Keratinocyte (primary cell): ENCODE measurements at regions not wholly inside any gene's neighbourhood (a gene's known extent, or its start where the extent isn't known, plus 50 kb on each side); places are given as distances from the start of the nearest gene placed in this dataset.

ENCODE experiments used
- DNase-seq: peaks from one replicate; pipeline ENCODE4 v3.0.0-alpha.2; 2011; ENCODE audit warnings: low read depth, missing footprints, low spot score
- FAIRE-seq: peaks from 2 replicates; lab custom pipeline; 2011; peaks lifted over from hg19 to GRCh38; lab: Jason Lieb, UNC
- H2AFZ ChIP-seq: 2 replicates; pipeline ENCODE4 v1.6.0; 2012; ENCODE audit warnings: low read length, control low read depth, inconsistent platforms; ENCODE audit not compliant: control insufficient read depth
- H3K27ac ChIP-seq: 2 replicates; pipeline ENCODE4 v1.5.1; 2011; ENCODE audit warnings: low read length; ENCODE audit not compliant: control insufficient read depth, insufficient read depth
- H3K27me3 ChIP-seq: 3 replicates; pipeline ENCODE4 v1.6.0; 2011; ENCODE audit warnings: low read length; ENCODE audit not compliant: control insufficient read depth, insufficient read depth; ENCODE audit errors: extremely low read depth
- H3K36me3 ChIP-seq, 2 experiments: 2 replicates in 1 of 2; 3 replicates in 1 of 2; pipeline ENCODE4 v1.5.1; 2011; ENCODE audit warnings: low read length in 2 of 2, mild to moderate bottlenecking in 1 of 2; ENCODE audit not compliant: control insufficient read depth in 2 of 2, insufficient read depth in 2 of 2; ENCODE audit errors: extremely low read depth in 1 of 2
- H3K4me1 ChIP-seq: 3 replicates; pipeline ENCODE4 v1.5.1; 2011; ENCODE audit warnings: low read length; ENCODE audit not compliant: control insufficient read depth, insufficient read depth; ENCODE audit errors: extremely low read depth
- H3K4me2 ChIP-seq: 3 replicates; pipeline ENCODE4 v1.6.0; 2011; ENCODE audit warnings: low read depth, low read length; ENCODE audit not compliant: control insufficient read depth, insufficient read depth; ENCODE audit errors: extremely low read depth
- H3K4me3 ChIP-seq, 3 experiments: fragments of 200-600 bp in 1 of 3; sonication (generic) in 1 of 3; 2 replicates in 2 of 3; 3 replicates in 1 of 3; pipeline ENCODE4 v1.5.1; 2011 to 2016; ENCODE audit warnings: low read length in 3 of 3, mild to moderate bottlenecking in 3 of 3, control low read depth in 2 of 3, inconsistent platforms in 1 of 3, low read depth in 1 of 3, mixed read lengths in 1 of 3, mixed run types in 1 of 3, moderate library complexity in 1 of 3; ENCODE audit not compliant: control insufficient read depth in 2 of 3, insufficient read depth in 2 of 3; ENCODE audit errors: extremely low read depth in 1 of 3
- H3K79me2 ChIP-seq: 2 replicates; pipeline ENCODE4 v1.6.0; 2012; ENCODE audit warnings: low read length; ENCODE audit not compliant: control insufficient read depth, insufficient read depth
- H3K9ac ChIP-seq: 3 replicates; pipeline ENCODE4 v1.6.0; 2011; ENCODE audit warnings: low read length; ENCODE audit not compliant: control insufficient read depth, insufficient read depth; ENCODE audit errors: extremely low read depth
- H3K9me1 ChIP-seq: 3 replicates; pipeline ENCODE4 v1.6.0; 2011; ENCODE audit warnings: low read length; ENCODE audit not compliant: control insufficient read depth, insufficient read depth; ENCODE audit errors: extremely low read depth
- H3K9me3 ChIP-seq: 2 replicates; pipeline ENCODE4 v1.5.1; 2012; ENCODE audit warnings: low read depth, low read length; ENCODE audit not compliant: control insufficient read depth
- H4K20me1 ChIP-seq: 3 replicates; pipeline ENCODE4 v1.6.0; 2011; ENCODE audit warnings: low read length; ENCODE audit not compliant: control insufficient read depth, insufficient read depth; ENCODE audit errors: extremely low read depth
- CTCF ChIP-seq, 3 experiments: IDR thresholded peaks in 1 of 3; conservative IDR thresholded peaks in 1 of 3; optimal IDR thresholded peaks in 1 of 3; 2 replicates in 2 of 3; 3 replicates in 1 of 3; pipeline versions ENCODE3 to v1.5.1; 2011; ENCODE audit warnings: low read length in 3 of 3, mild to moderate bottlenecking in 3 of 3, moderate library complexity in 2 of 3, control low read depth in 1 of 3, inconsistent platforms in 1 of 3; ENCODE audit not compliant: insufficient read depth in 2 of 3; ENCODE audit errors: extremely low read depth in 1 of 3
- EZH2 ChIP-seq: IDR thresholded peaks from one replicate; pipeline ENCODE4 v1.6.1; 2012; ENCODE audit warnings: inconsistent platforms, mild to moderate bottlenecking, low read length, moderate library complexity
- dilution Hi-C: fragments of 300-500 bp; cut with MboI; formaldehyde crosslinking; loops from one replicate; pipeline ENCODE4 v1.7.0; 2020; ENCODE audit warnings: low sequenced_read_pairs; ENCODE audit not compliant: extremely low pct_ligation_motif_present

GRCh38 chr2:37764739-37765138, 93.3 kb upstream of the CDC42EP3 start:
- H3K79me2 ChIP-seq: no peaks in the 10 kb centered on the region
- no peaks in the 10 kb centered on the region for H3K9me3 ChIP-seq
- no peaks in the 10 kb centered on the region for H3K9me1 ChIP-seq
- H3K9ac ChIP-seq: no peak overlapping the region
- no peak overlapping the region for H3K4me3 ChIP-seq
- no peaks in the 10 kb centered on the region for H3K27me3 ChIP-seq
- H3K4me1 ChIP-seq: no peaks in the 10 kb centered on the region
- FAIRE-seq: no peak
- H3K36me3 ChIP-seq: no peaks in the 10 kb centered on the region
- H2AFZ ChIP-seq: no peak overlapping the region
- no peak overlapping the region for H3K27ac ChIP-seq
- H4K20me1 ChIP-seq: no peaks in the 10 kb centered on the region
- DNase-seq: no peak
- H3K4me2 ChIP-seq: no peak overlapping the region
- dilution Hi-C loops: no loop called here
- no peak for TF ChIP-seq CTCF (optimal IDR thresholded peaks at IDR 0.05 in 1 of 3, IDR thresholded peaks at IDR 0.05 in 1 of 3, conservative IDR thresholded peaks at IDR 0.05 in 1 of 3; ENCODE audit: extremely low read depth in 1 of 3, insufficient read depth in 2 of 3, low read length in 3 of 3)
- no peak for TF ChIP-seq EZH2

- DNase-seq: no peak
Observed at GRCh38 chr2:37766106-37766505, 94.7 kb upstream of the CDC42EP3 start.

More at GRCh38 chr2:37766106-37766505, 94.7 kb upstream of the CDC42EP3 start:
- Histone ChIP-seq H3K79me2 (no peaks in the 10 kb centered on the region), H3K4me2 (no peak overlapping the region), H3K36me3 (no peaks in the 10 kb centered on the region), H3K4me1 (no peaks in the 10 kb centered on the region), H3K27me3 (no peaks in the 10 kb centered on the region), H3K9me3 (no peaks in the 10 kb centered on the region), H3K27ac (no peak overlapping the region), H2AFZ (no peak overlapping the region), H4K20me1 (no peaks in the 10 kb centered on the region), H3K4me3 (no peak overlapping the region), H3K9me1 (no peaks in the 10 kb centered on the region), H3K9ac (no peak overlapping the region)
- TF ChIP-seq CTCF (optimal IDR thresholded peaks at IDR 0.05 in 1 of 3, IDR thresholded peaks at IDR 0.05 in 1 of 3, conservative IDR thresholded peaks at IDR 0.05 in 1 of 3; ENCODE audit: extremely low read depth in 1 of 3, insufficient read depth in 2 of 3, low read length in 3 of 3) (no peak), EZH2 (no peak)
- dilution Hi-C loops: no loop called here
- no peak for FAIRE-seq
